ENCODE measurements at regions not wholly inside any gene's neighbourhood (a gene's known extent, or its start where the extent isn't known, plus 50 kb on each side); places are given as distances from the start of the nearest gene placed in this dataset.

DNA sequence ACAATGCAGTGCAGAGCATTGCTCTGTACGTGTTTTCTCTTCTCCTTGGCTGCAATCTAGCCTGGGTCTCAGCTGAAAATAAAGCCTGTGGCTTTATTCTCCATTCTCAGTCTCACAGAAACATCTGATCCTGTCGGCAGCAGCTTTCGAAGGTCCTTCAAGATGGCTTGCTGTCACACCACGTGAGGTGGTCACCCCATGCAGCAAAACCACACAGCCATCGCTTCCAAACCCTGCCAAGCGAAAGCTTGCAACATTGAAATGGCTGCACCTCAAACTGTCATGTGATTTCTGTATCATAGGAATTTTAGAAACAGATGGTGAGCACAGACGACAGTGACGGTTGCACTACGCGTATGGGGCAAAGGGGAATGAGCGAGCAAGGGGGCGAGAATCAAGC lies 98.5 kb upstream of the SMARCA2 start:
- FAIRE-seq (no peak), DNase-seq (ENCODE audit: low read depth in 1 of 2, low spot score in 1 of 2) (no peak), ATAC-seq (no peak)
- no peaks in the 10 kb centered on the region for H3K9me3 ChIP-seq
- ChIA-PET CTCF (interaction anchor here (1.4 kb wide), 1 partner anchor 23 kb away, joined by 4 read pairs; no protein-coding TSS in a partner anchor), POLR2A (no interaction called here)
- H3K4me3 ChIP-seq: peak overlapping the region; percentile 39; the same call in 2 of the 3 replicates
- H3K27ac ChIP-seq: no peak overlapping the region
- H3K4me2 ChIP-seq: peak overlapping the region; percentile 79
- TF ChIP-seq, protein P1, sequence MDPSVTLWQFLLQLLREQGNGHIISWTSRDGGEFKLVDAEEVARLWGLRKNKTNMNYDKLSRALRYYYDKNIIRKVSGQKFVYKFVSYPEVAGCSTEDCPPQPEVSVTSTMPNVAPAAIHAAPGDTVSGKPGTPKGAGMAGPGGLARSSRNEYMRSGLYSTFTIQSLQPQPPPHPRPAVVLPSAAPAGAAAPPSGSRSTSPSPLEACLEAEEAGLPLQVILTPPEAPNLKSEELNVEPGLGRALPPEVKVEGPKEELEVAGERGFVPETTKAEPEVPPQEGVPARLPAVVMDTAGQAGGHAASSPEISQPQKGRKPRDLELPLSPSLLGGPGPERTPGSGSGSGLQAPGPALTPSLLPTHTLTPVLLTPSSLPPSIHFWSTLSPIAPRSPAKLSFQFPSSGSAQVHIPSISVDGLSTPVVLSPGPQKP (IDR thresholded peaks at IDR 0.05; ENCODE audit: low read depth, low read length): no peak
- TF ChIP-seq NR3C1 (IDR thresholded peaks at IDR 0.05) (no peak), CHD2 (IDR thresholded peaks at IDR 0.05; ENCODE audit: low read length, partially characterized antibody) (no peak), ZFP36 (IDR thresholded peaks at IDR 0.05; ENCODE audit: borderline replicate concordance, partially characterized antibody) (no peak), JUN (IDR thresholded peaks at IDR 0.05) (no peak), HOXB5 (CRISPR knock-in tag; IDR thresholded peaks at IDR 0.05) (no peak), FOSB (CRISPR knock-in tag; IDR thresholded peaks at IDR 0.05) (no peak), SREBF2 (IDR thresholded peaks at IDR 0.05) (no peak), KDM5A (IDR thresholded peaks at IDR 0.05) (no peak), RFX5 (IDR thresholded peaks at IDR 0.05) (no peak), NFE2L2 (conservative IDR thresholded peaks at IDR 0.05; ENCODE audit: low read length) (no peak), FOSL2 (IDR thresholded peaks at IDR 0.05) (no peak), FOSL2 (CRISPR knock-in tag; IDR thresholded peaks at IDR 0.05) (no peak), EHF (CRISPR knock-in tag; IDR thresholded peaks at IDR 0.05) (no peak), ZNF302 (CRISPR knock-in tag; IDR thresholded peaks at IDR 0.05) (no peak), HEYL (CRISPR knock-in tag; IDR thresholded peaks at IDR 0.05) (no peak)
- H3K4me1 ChIP-seq: no peaks in the 10 kb centered on the region
- WGBS (ENCODE audit: missing lambda C conversion rate): 64% methylated on average over 12 of the region's 12 CpGs

- H3K4me2 ChIP-seq: no peak overlapping the region
- CTCF ChIA-PET: interaction anchor here (1.4 kb wide), 1 partner anchor 22 kb away, joined by 4 read pairs; no protein-coding TSS in a partner anchor
These were observed 97.7 kb upstream of the SMARCA2 start for GRCh38 chr9:1917396-1917935.

More at GRCh38 chr9:1917396-1917935, 97.7 kb upstream of the SMARCA2 start:
- 44% methylated on average over 11 of the region's 11 CpGs for WGBS (ENCODE audit: missing lambda C conversion rate)
- no peak for DNase-seq (ENCODE audit: low read depth in 1 of 2, low spot score in 1 of 2)
- TF ChIP-seq JUNB (IDR thresholded peaks at IDR 0.05) (no peak), JUN (IDR thresholded peaks at IDR 0.05) (no peak), RAD21 (conservative IDR thresholded peaks at IDR 0.05 in 1 of 2, IDR thresholded peaks at IDR 0.05 in 1 of 2) (no peak), BHLHE40 (IDR thresholded peaks at IDR 0.05; ENCODE audit: low read depth, low read length) (no peak), HMGXB4 (CRISPR knock-in tag; IDR thresholded peaks at IDR 0.05; ENCODE audit: borderline replicate concordance) (no peak), HOXB5 (CRISPR knock-in tag; IDR thresholded peaks at IDR 0.05) (no peak), MAFK (IDR thresholded peaks at IDR 0.05; ENCODE audit: partially characterized antibody) (no peak), TP53 (CRISPR knock-in tag; IDR thresholded peaks at IDR 0.05) (no peak), ESRRA (IDR thresholded peaks at IDR 0.05; ENCODE audit: borderline replicate concordance, low read length) (no peak), EHF (CRISPR knock-in tag; IDR thresholded peaks at IDR 0.05) (no peak), ZC3H11A (IDR thresholded peaks at IDR 0.05) (no peak)
- TF ChIP-seq, protein P2, sequence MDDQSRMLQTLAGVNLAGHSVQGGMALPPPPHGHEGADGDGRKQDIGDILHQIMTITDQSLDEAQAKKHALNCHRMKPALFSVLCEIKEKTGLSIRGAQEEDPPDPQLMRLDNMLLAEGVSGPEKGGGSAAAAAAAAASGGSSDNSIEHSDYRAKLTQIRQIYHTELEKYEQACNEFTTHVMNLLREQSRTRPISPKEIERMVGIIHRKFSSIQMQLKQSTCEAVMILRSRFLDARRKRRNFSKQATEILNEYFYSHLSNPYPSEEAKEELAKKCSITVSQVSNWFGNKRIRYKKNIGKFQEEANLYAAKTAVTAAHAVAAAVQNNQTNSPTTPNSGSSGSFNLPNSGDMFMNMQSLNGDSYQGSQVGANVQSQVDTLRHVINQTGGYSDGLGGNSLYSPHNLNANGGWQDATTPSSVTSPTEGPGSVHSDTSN (IDR thresholded peaks at IDR 0.05): no peak
- TF ChIP-seq, protein P3, sequence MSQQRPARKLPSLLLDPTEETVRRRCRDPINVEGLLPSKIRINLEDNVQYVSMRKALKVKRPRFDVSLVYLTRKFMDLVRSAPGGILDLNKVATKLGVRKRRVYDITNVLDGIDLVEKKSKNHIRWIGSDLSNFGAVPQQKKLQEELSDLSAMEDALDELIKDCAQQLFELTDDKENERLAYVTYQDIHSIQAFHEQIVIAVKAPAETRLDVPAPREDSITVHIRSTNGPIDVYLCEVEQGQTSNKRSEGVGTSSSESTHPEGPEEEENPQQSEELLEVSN (IDR thresholded peaks at IDR 0.05; ENCODE audit: borderline replicate concordance, low read depth): no peak
- TF ChIP-seq, protein P4, sequence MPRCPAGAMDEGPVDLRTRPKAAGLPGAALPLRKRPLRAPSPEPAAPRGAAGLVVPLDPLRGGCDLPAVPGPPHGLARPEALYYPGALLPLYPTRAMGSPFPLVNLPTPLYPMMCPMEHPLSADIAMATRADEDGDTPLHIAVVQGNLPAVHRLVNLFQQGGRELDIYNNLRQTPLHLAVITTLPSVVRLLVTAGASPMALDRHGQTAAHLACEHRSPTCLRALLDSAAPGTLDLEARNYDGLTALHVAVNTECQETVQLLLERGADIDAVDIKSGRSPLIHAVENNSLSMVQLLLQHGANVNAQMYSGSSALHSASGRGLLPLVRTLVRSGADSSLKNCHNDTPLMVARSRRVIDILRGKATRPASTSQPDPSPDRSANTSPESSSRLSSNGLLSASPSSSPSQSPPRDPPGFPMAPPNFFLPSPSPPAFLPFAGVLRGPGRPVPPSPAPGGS (IDR thresholded peaks at IDR 0.05): no peak
- Histone ChIP-seq H3K4me3 (no peak overlapping the region), H3K9me3 (no peaks in the 10 kb centered on the region), H3K27ac (no peak overlapping the region), H3K4me1 (no peaks in the 10 kb centered on the region)
- no peak for ATAC-seq
- FAIRE-seq: no peak
- POLR2A ChIA-PET: no interaction called here

Data from A549 (cell line).